CD14-positive monocyte (primary cell): ENCODE measurements at regions not wholly inside any gene's neighbourhood (a gene's known extent, or its start where the extent isn't known, plus 50 kb on each side); places are given as distances from the start of the nearest gene placed in this dataset.

Source experiments
- DNase-seq, 3 donors: peaks; one replicate each; pipeline ENCODE4 v3.0.0-alpha.2; 2011 to 2022
- H2AFZ ChIP-seq: 2 replicates; pipeline ENCODE4 v1.6.0; 2012; ENCODE audit warnings: mild to moderate bottlenecking, low read depth, low read length, inconsistent platforms; ENCODE audit not compliant: insufficient read depth, poor library complexity, severe bottlenecking
- H3K27ac ChIP-seq, 2 donors: 1 replicate in 1 of 2; 2 replicates in 1 of 2; pipeline ENCODE4 v1.5.1; 2012 to 2013; ENCODE audit warnings: low read length in 2 of 2, control low read depth in 1 of 2, inconsistent platforms in 1 of 2, low read depth in 1 of 2, mild to moderate bottlenecking in 1 of 2
- H3K27me3 ChIP-seq, 2 donors: one replicate each; pipeline versions ENCODE4 v1.6.0 to v1.6.1; 2011 to 2013; ENCODE audit warnings: low read length in 2 of 2; ENCODE audit not compliant: control insufficient read depth in 2 of 2, insufficient read depth in 2 of 2
- H3K36me3 ChIP-seq, 2 donors: replicated peaks in 1 of 2; 1 replicate in 1 of 2; 2 replicates in 1 of 2; pipeline versions ENCODE4 v1.5.1 to v1.6.1; 2012 to 2013; ENCODE audit warnings: low read length in 2 of 2, control low read depth in 1 of 2, inconsistent platforms in 1 of 2, mild to moderate bottlenecking in 1 of 2; ENCODE audit not compliant: insufficient read depth in 2 of 2, control insufficient read depth in 1 of 2
- H3K4me1 ChIP-seq, 2 donors: 1 replicate in 1 of 2; 2 replicates in 1 of 2; pipeline versions ENCODE4 v1.5.1 to v1.6.1; 2012 to 2013; ENCODE audit warnings: low read length in 2 of 2, control low read depth in 1 of 2, inconsistent platforms in 1 of 2, mild to moderate bottlenecking in 1 of 2, moderate library complexity in 1 of 2; ENCODE audit not compliant: insufficient read depth in 2 of 2, control insufficient read depth in 1 of 2
- H3K4me2 ChIP-seq: replicated peaks from 2 replicates; pipeline ENCODE3; 2012; ENCODE audit warnings: low read length, moderate library complexity, mild to moderate bottlenecking; ENCODE audit not compliant: poor library complexity, severe bottlenecking; ENCODE audit errors: extremely low read depth
- H3K4me3 ChIP-seq, 3 experiments: fragments of 200-600 bp in 1 of 3; sonication (generic) in 1 of 3; replicated peaks in 1 of 3; 1 replicate in 2 of 3; 2 replicates in 1 of 3; pipeline ENCODE4 v1.5.1; 2011 to 2013; ENCODE audit warnings: low read length in 3 of 3, mild to moderate bottlenecking in 3 of 3, control low read depth in 2 of 3, low read depth in 2 of 3, inconsistent platforms in 1 of 3, moderate library complexity in 1 of 3
- H3K79me2 ChIP-seq: 2 replicates; pipeline ENCODE4 v1.6.0; 2012; ENCODE audit warnings: mild to moderate bottlenecking, control low read depth, inconsistent platforms, low read length, moderate library complexity; ENCODE audit not compliant: insufficient read depth
- H3K9ac ChIP-seq: 2 replicates; pipeline ENCODE4 v1.6.0; 2017; ENCODE audit warnings: low read length, mild to moderate bottlenecking; ENCODE audit not compliant: insufficient read depth, poor library complexity, severe bottlenecking
- H3K9me3 ChIP-seq, 2 donors: replicated peaks in 1 of 2; 1 replicate in 1 of 2; 2 replicates in 1 of 2; pipeline versions ENCODE4 v1.5.1 to v1.6.1; 2012 to 2013; ENCODE audit warnings: low read length in 2 of 2, control low read depth in 1 of 2; ENCODE audit not compliant: control insufficient read depth in 1 of 2, insufficient read depth in 1 of 2
- H4K20me1 ChIP-seq: 2 replicates; pipeline ENCODE4 v1.6.0; 2012; ENCODE audit warnings: mild to moderate bottlenecking, low read length, control low read depth, moderate library complexity; ENCODE audit not compliant: insufficient read depth
- H3K27ac Mint-ChIP-seq, 7 donors: one replicate each; pipeline ENCODE4 v1.8.0; 2020; ENCODE audit warnings: mild to moderate bottlenecking in 7 of 7, mixed read lengths in 7 of 7, moderate library complexity in 6 of 7, inconsistent platforms in 2 of 7
- H3K27me3 Mint-ChIP-seq, 3 donors: one replicate each; pipeline ENCODE4 v1.8.0; 2021 to 2022; ENCODE audit warnings: low read depth in 3 of 3, mild to moderate bottlenecking in 3 of 3, mixed read lengths in 3 of 3, moderate library complexity in 3 of 3, inconsistent platforms in 1 of 3
- H3K36me3 Mint-ChIP-seq, 2 donors: one replicate each; pipeline ENCODE4 v1.8.0; 2020; ENCODE audit warnings: mixed read lengths in 2 of 2, inconsistent platforms in 1 of 2, mild to moderate bottlenecking in 1 of 2
- H3K4me1 Mint-ChIP-seq: one replicate; pipeline ENCODE4 v1.8.0; 2020; ENCODE audit warnings: mild to moderate bottlenecking, mixed read lengths
- H3K4me3 Mint-ChIP-seq, 2 donors: one replicate each; pipeline ENCODE4 v1.8.0; 2020; ENCODE audit warnings: mild to moderate bottlenecking in 2 of 2, mixed read lengths in 2 of 2, moderate library complexity in 1 of 2
- H3K9me3 Mint-ChIP-seq, 7 donors: one replicate each; pipeline ENCODE4 v1.8.0; 2020 to 2022; ENCODE audit warnings: mixed read lengths in 7 of 7, mild to moderate bottlenecking in 6 of 7, moderate library complexity in 6 of 7, inconsistent platforms in 2 of 7
- WGBS: methylation state at CpG from one replicate; pipeline ENCODE4 v1.1.5; 2013; ENCODE audit warnings: missing lambda C conversion rate; ENCODE audit not compliant: insufficient coverage; 5-methylcytosine and 5-hydroxymethylcytosine counted together
- intact Hi-C, 2 donors: fragments of 100-400 bp; cut with micrococcal nuclease; formaldehyde crosslinking; loops; one replicate each; pipeline versions ENCODE4 v1.15.0 to v1.15.1; 2023
- TF ChIP-seq, protein P1 (sequence below): fragments of 200-600 bp; IDR thresholded peaks from one replicate; pipeline ENCODE4 v1.8.0; 2022; ENCODE audit warnings: antibody characterized with exemption, mild to moderate bottlenecking

DNA sequence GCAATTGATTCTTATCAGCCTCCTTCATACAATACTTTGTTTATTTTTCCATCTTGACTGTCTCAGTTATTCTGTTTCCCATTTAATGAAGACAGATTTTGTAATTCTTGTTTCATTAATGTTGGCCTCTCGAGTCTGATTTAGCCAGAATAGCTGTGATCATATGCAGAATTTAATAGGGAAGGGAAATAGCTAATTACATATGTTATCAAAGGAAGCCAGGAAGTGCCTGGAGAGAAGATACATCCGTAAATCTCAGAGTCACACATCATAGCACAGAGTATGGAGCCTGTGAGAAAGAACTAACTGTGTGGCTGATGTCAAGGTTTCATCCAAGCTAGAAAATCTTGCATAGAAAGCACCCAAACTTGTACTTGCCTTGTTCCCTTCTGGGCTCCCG is 288.9 kb upstream of the SLCO3A1 start:
- peaks cover 0 to 2% (median 0%) of the 10 kb centered on the region in 7 donors for H3K9me3 Mint-ChIP-seq
- no peak overlapping the region for H3K27ac Mint-ChIP-seq

DNA sequence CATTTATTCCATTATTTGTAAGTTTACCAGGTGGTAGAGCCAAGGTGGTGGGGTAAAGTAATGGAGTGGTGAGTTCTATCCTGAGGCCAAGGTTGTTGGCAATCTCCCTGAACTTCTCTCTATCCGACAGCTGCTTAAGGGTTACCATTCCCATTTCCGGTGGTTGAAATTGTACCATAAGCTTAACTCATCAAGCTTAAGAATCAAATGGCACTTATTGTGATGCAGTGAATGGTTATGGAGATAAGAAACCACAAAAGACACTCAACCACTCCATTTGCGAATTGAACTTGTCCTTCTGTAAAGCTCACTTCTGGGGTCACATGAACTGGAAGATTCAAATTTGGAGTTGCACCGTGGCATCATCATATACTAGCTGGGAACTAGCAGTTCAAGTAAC is 287.4 kb upstream of the SLCO3A1 start:
- Mint-ChIP-seq H3K36me3 (no peaks in the 10 kb centered on the region), H3K27me3 (peaks cover 0 to 7% (median 3%) of the 10 kb centered on the region in 3 donors), H3K9me3 (peaks cover 0 to 4% (median 0%) of the 10 kb centered on the region in 7 donors), H3K27ac (no peak overlapping the region), H3K4me3 (no peak overlapping the region), H3K4me1 (no peaks in the 10 kb centered on the region)
- Histone ChIP-seq H3K27me3 (no peaks in the 10 kb centered on the region), H3K9me3 (peaks cover 0 to 3% of the 10 kb centered on the region in 2 donors), H3K4me1 (no peaks in the 10 kb centered on the region), H3K36me3 (no peaks in the 10 kb centered on the region), H3K79me2 (no peaks in the 10 kb centered on the region), H3K4me3 (no peak overlapping the region), H3K9ac (no peak overlapping the region), H4K20me1 (no peaks in the 10 kb centered on the region), H3K4me2 (no peak overlapping the region), H3K27ac (no peak overlapping the region), H2AFZ (no peak overlapping the region)
- WGBS: no CpG with 5 or more reads among the region's 4 CpGs
- DNase-seq: no peak
- intact Hi-C loops: no loop called here
- TF ChIP-seq, protein P1, sequence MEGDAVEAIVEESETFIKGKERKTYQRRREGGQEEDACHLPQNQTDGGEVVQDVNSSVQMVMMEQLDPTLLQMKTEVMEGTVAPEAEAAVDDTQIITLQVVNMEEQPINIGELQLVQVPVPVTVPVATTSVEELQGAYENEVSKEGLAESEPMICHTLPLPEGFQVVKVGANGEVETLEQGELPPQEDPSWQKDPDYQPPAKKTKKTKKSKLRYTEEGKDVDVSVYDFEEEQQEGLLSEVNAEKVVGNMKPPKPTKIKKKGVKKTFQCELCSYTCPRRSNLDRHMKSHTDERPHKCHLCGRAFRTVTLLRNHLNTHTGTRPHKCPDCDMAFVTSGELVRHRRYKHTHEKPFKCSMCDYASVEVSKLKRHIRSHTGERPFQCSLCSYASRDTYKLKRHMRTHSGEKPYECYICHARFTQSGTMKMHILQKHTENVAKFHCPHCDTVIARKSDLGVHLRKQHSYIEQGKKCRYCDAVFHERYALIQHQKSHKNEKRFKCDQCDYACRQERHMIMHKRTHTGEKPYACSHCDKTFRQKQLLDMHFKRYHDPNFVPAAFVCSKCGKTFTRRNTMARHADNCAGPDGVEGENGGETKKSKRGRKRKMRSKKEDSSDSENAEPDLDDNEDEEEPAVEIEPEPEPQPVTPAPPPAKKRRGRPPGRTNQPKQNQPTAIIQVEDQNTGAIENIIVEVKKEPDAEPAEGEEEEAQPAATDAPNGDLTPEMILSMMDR: no peak

More for the DNA sequence above, 288.9 kb upstream of the SLCO3A1 start:
- Mint-ChIP-seq H3K4me3 (no peak overlapping the region), H3K27me3 (peaks cover 0 to 7% (median 3%) of the 10 kb centered on the region in 3 donors), H3K4me1 (no peaks in the 10 kb centered on the region), H3K36me3 (no peaks in the 10 kb centered on the region)
- H2AFZ ChIP-seq: no peak overlapping the region
- H3K4me3 ChIP-seq: no peak overlapping the region
- intact Hi-C loops: no loop called here
- DNase-seq: no peak
- H3K4me2 ChIP-seq: no peak overlapping the region
- H3K27me3 ChIP-seq: no peaks in the 10 kb centered on the region
- H3K9me3 ChIP-seq: no peaks in the 10 kb centered on the region
- TF ChIP-seq, protein P1: no peak
- no peaks in the 10 kb centered on the region for H3K36me3 ChIP-seq
- H4K20me1 ChIP-seq: no peaks in the 10 kb centered on the region
- H3K9ac ChIP-seq: no peak overlapping the region
- H3K79me2 ChIP-seq: no peaks in the 10 kb centered on the region
- no CpG with 5 or more reads among the region's 3 CpGs for WGBS
- H3K27ac ChIP-seq: no peak overlapping the region
- H3K4me1 ChIP-seq: no peaks in the 10 kb centered on the region
